ENCODE measurements at regions not wholly inside any gene's neighbourhood (a gene's known extent, or its start where the extent isn't known, plus 50 kb on each side); places are given as distances from the start of the nearest gene placed in this dataset.

DNA sequence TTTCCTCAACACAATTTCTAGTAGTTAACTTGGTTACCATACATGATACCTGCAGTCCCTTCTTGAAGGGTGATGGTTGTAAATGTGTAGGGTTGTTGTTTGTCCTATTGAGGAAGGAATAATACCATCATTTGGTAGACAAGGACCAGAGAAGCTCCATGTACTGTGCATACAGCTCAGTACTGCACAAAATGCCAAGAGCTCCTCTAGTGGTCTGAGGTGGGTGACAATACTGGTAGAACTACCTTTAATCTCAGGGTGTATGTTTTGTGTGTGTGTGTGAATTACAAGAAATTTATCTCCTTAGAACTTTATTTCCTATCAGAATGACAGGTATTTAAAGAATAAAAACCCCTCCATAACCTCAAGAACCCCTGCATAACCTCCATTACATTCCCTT lies 575.3 kb downstream of the TMTC2 start:
- TF ChIP-seq, protein P1, sequence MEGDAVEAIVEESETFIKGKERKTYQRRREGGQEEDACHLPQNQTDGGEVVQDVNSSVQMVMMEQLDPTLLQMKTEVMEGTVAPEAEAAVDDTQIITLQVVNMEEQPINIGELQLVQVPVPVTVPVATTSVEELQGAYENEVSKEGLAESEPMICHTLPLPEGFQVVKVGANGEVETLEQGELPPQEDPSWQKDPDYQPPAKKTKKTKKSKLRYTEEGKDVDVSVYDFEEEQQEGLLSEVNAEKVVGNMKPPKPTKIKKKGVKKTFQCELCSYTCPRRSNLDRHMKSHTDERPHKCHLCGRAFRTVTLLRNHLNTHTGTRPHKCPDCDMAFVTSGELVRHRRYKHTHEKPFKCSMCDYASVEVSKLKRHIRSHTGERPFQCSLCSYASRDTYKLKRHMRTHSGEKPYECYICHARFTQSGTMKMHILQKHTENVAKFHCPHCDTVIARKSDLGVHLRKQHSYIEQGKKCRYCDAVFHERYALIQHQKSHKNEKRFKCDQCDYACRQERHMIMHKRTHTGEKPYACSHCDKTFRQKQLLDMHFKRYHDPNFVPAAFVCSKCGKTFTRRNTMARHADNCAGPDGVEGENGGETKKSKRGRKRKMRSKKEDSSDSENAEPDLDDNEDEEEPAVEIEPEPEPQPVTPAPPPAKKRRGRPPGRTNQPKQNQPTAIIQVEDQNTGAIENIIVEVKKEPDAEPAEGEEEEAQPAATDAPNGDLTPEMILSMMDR (IDR thresholded peaks at IDR 0.05; ENCODE audit: low read depth, low read length) = peak; percentile 31
- TF ChIP-seq EZH2phosphoT487 (IDR thresholded peaks at IDR 0.05; ENCODE audit: low read depth) = no peak
